Fibroblast of skin of scalp (primary cell): ENCODE measurements at regions not wholly inside any gene's neighbourhood (a gene's known extent, or its start where the extent isn't known, plus 50 kb on each side); places are given as distances from the start of the nearest gene placed in this dataset.
"Not testable (repeated sequence)": the region's sequence is repeated elsewhere in the genome, so short reads cannot be mapped to it uniquely, and the experiment has no call there.

Experiments
- DNase-seq: peaks from one replicate; pipeline ENCODE4 v3.0.0-alpha.2; 2013

DNA sequence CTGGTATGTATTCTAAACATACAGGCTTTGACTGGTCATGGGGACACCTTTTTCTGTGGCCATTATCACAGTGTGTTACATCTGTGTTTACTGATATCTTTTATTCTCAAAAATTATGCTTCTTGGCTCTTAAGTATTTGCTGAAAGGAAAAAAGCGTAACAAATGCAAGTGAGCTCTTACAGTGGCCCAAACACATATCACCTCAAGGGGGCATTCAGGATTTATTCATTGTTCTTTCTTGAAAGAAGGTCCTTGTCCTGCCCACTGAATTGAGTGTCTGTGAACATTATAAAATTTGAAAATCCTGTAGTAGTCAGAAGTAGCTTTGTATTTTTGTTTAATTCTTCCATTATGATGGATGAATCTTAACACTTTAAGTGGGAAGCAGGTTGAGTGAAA lies 454.5 kb downstream of the XIRP2 start:
- peak; percentile 5 for DNase-seq

DNA sequence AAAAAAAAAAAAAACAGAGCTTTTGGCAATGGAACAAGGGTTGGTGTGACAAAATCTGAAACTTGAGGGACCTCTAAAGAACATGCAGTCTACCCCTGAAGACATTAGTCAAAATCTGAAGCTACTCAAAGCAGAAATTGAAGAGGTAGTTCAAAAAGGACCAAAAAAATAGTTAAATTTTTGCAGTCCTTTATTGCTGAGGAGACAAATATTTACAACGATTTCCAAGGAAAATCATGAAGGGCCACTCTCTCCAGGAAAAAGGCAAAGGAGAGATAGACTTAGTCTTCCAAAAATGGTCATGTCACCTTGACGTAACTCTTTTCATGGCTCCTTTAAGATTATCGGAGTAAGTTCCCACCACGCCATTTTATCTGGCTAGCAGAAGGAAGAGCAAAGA lies 452.0 kb downstream of the XIRP2 start:
- DNase-seq: no peak

DNA sequence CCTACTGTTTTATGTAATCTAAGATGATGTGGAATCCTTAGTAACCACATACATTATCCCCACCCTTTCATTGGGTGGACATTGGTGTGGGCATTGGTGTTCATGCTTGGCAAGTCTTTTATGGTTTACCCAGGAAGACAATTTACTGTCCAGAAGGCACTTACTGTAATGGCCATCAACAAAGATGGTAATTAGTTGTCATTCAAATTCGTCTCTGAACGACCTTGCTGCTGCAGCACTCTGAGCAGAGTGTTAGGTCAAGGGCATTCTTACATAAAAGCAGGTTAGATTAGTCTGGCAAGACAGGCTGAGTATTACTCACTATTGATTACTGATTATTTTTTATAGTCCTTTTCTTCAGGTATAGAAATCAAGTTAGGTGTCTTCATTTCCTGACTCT lies 447.9 kb downstream of the XIRP2 start:
- no peak for DNase-seq

DNA sequence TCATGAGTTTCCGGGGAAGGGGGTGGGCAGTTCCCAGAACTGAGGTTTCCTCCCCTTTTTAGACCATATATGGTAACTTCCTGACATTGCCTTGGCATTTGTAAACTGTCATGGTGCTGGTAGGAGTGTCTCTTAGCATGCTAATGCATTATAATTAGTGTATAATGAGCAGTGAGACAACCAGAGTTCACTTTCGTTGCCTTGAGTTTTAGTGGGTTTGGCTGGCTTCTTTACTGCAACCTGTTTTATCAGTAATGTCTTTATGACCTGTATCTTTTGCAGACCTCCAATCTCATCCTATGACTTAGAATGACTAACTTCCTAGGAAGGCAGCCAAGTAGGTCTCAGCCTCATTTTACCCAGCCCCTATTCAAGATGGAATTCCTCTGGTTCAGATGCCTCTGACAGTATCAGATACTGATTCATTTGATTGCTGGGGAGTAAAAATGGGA lies 447.3 kb downstream of the XIRP2 start:
- DNase-seq: no peak

DNA sequence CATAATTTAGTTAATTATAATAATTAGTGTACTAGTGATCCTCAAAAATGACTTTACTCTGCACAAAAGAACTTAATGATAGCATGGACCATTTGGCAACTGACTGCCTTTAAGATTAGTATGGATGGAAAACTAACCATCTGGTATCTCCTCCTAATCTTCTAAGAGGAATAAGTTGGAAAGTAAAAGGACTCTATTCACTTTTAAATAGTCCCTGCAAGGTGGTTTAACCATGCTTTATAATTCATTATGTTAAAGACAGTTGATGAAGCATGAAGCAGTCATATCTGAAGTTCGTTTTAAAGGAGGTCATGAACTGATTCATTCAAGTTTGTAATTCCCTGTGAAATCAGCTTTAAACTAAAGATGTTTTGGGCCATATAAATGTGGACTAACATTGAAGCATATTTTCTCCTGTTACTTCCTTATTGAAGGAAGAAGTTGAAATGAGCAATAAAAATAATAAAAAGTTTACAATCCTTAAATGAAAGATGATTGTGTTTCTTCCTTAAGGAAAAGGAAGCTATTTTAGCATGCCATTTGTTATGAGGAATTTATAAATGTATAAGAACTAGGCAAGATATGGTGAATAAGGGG lies 446.0 kb downstream of the XIRP2 start:
- DNase-seq: no peak

DNA sequence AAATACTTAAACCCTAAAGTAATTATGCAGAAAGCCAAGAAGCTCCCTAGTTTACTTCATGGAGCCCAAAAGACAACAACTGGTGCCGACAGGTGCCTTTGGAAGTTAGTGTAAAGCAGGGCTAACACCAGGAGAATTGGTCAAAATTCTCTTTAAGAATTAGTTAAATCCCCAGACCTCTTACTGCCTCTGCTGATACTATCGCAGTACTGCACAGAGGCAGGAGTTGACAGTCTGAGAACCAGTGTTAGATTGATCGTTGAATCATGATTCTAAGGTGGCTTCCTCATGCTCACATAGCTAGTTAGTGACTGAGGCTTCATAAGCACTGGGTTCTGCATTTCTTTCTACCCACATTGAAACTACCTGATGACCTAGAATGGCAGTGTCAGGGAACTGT lies 445.0 kb downstream of the XIRP2 start:
- no peak for DNase-seq

DNA sequence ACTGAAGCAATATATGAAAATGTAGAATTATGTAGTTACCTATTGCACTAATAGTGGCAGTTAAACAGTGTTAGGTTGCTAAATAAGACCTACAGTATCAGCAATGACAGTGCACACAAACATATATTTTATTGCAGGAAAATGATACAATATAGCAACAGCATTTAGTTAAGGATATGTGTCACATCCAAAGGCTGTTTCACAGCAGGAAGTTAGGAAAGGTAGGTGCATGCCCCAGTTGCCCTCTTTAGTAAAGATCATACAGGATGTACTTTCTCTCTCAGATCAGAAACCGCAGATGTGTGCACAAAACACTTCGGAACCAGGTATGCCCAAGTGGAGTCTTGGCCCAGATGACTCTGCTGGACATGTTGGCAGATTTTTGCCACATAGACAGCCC lies 444.1 kb downstream of the XIRP2 start:
- no peak for DNase-seq

DNA sequence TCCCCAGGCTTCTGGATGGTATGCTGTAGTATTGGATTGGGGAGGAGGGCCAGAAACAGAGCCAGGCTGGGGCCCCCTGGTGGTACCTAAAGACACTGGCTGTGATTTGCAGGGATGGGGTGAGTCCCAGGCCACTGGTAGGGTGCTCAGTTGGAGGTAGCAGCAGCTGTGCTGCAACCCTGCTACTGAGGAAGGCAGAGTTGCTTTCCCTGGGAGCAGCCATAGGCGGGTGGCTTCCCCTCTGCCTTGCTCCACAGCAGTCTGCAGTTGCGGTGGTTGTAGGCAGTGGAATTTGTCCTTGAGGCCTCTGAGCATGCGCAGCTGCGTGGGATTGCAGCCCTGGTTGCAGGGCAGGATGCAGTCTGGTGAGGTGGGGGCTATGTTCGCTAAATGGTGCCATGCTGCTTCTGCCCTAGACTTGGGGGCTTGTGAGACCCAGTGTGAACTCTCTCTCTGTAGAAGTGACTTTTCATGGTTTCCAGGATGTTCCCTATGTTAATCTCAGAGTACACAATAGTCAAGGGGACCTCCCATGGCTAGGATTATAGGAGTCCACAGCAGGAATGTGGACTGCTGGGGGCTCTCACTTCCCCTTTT lies 443.5 kb downstream of the XIRP2 start:
- DNase-seq: no peak

DNA sequence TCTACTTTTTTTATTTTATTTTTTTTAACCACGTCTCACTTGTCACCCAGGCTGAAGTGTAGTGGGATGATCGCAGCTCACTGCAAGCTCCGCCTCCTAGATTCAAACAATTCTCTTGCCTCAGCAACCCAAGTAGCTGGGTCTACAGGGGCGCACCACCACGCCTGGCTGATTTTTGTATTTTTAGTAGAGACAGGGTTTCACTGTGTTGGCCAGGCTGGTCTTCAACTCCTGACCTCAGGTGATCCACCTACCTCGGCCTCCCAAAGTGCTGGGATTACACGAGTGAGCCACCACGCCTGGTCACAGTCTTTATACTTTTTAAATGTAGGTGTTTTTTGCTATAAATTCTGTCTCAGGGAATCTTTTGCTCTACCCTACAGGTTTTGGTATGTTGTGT lies 440.5 kb downstream of the XIRP2 start:
- not testable (repeated sequence) for DNase-seq

DNA sequence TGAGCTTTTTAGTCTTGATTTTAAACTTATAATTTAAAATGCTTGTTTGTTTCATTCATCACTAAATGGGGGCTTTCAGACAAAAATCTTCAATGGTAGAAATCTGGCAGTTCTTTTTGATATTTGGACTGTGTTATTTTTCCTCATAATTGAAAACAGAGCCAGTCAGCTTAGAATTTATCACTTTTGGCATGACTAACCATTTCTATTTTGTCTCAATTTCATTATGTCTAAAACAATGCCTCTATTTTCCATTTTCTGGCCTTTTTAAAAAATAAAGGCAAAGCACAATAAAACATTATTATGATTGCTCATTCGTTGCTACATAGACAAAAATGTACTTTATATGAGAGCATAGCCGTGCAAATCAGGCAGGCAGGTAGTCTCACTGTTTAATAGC lies 434.5 kb downstream of the XIRP2 start:
- no peak for DNase-seq

DNA sequence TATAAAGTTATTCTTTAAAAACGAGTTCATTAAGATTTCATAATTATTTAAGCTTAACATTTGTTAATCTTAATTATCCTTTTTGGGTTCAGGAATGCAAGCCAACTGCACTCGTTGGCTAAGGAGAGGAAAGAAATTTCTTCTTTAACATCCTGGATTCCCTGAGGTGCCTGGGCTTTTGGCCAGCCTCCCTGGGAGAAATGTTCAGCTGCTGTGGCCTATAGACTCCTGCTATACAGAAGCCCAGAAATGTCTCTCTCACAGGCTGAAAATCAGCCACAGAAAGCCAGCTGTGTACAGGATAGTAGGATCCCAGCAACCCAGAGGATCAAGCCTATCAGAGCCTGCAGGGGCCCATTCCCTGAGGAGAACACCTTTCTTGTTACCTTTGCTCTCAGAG lies 430.3 kb downstream of the XIRP2 start:
- DNase-seq: no peak

DNA sequence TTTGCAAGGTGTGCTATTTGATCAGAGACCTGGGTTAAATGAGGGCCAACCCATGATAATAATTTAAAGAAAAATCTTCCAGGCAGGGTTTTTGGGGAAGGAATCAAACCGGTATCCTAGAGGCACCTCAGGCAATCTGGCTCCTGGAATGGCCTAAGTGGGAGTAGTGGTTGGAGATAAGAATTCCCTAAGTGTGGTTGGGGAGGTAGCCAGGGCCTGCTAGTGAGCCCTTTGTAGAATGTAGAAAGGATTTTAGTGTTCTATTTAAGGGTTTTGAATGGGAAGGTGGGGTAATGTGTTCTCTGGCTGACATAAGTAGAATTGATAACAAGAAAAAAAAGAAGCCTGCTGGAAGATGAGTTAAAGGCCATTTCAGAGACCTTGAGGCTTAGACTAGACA lies 422.2 kb downstream of the XIRP2 start:
- DNase-seq: no peak
